SK-N-SH (cell line): ENCODE measurements at regions not wholly inside any gene's neighbourhood (a gene's known extent, or its start where the extent isn't known, plus 50 kb on each side); places are given as distances from the start of the nearest gene placed in this dataset.

Experiments used
- CTCF ChIA-PET: fragments of 300-600, 350-600 bp; formaldehyde crosslinking; extraction: SDS; loops from one replicate; lab custom pipeline; 2021; lab: Yijun Ruan, JAX
- POLR2A ChIA-PET: fragments of 350-600 bp; sonication (Branson Sonifier 250); formaldehyde crosslinking; extraction: SDS; loops from one replicate; lab custom pipeline; 2020; ENCODE audit warnings: antibody characterized with exemption, inconsistent platforms; lab: Yijun Ruan, JAX
- DNase-seq: peaks from one replicate; pipeline ENCODE4 v3.0.0; 2012
- H2AFZ ChIP-seq: fragments of 200-600 bp; sonication (generic); 2 replicates; pipeline ENCODE4 v1.8.1; 2016; ENCODE audit warnings: antibody characterized with exemption, mild to moderate bottlenecking, low read depth
- H3F3A ChIP-seq: fragments of 200-600 bp; sonication (generic); replicated peaks from 2 replicates; pipeline ENCODE3; 2016; ENCODE audit warnings: antibody characterized with exemption, mild to moderate bottlenecking; ENCODE audit not compliant: insufficient read depth
- H3K27ac ChIP-seq, 2 experiments: fragments of 200-500 bp in 1 of 2; fragments of 200-600 bp in 1 of 2; sonication (Bioruptor generic) in 1 of 2; sonication (generic), shearing (Covaris generic) in 1 of 2; 2 replicates each; pipeline versions ENCODE4 v1.5.1 to v1.6.1; 2014 to 2016; ENCODE audit warnings: low read depth in 2 of 2, inconsistent platforms in 1 of 2, low read length in 1 of 2, mild to moderate bottlenecking in 1 of 2, mixed read lengths in 1 of 2
- H3K27me3 ChIP-seq: fragments of 200-600 bp; sonication (generic), shearing (Covaris generic); 2 replicates; pipeline ENCODE4 v1.6.1; 2016; ENCODE audit warnings: mixed run types; ENCODE audit not compliant: insufficient read depth
- H3K36me3 ChIP-seq, 2 experiments: fragments of 200-500 bp in 1 of 2; fragments of 200-600 bp in 1 of 2; sonication (Bioruptor generic) in 1 of 2; sonication (generic) in 1 of 2; replicated peaks in 1 of 2; 2 replicates each; pipeline versions ENCODE3 to v1.5.1; 2014 to 2016; ENCODE audit warnings: low read length in 1 of 2, mild to moderate bottlenecking in 1 of 2; ENCODE audit not compliant: insufficient read depth in 2 of 2, control insufficient read depth in 1 of 2
- H3K4me1 ChIP-seq, 2 experiments: fragments of 200-500 bp in 1 of 2; fragments of 200-600 bp in 1 of 2; sonication (Bioruptor generic) in 1 of 2; sonication (generic), shearing (Covaris generic) in 1 of 2; 2 replicates each; pipeline versions ENCODE4 v1.5.1 to v1.6.1; 2014 to 2016; ENCODE audit warnings: low read depth in 1 of 2, low read length in 1 of 2, mixed run types in 1 of 2; ENCODE audit not compliant: insufficient read depth in 2 of 2, control insufficient read depth in 1 of 2
- H3K4me2 ChIP-seq: fragments of 200-600 bp; sonication (generic), shearing (Covaris generic); 2 replicates; pipeline ENCODE4 v1.6.1; 2017; ENCODE audit warnings: mixed run types
- H3K4me3 ChIP-seq, 2 experiments: fragments of 200-500 bp in 1 of 2; fragments of 200-600 bp in 1 of 2; sonication (Bioruptor generic) in 1 of 2; sonication (generic), shearing (Covaris generic) in 1 of 2; 2 replicates each; pipeline versions ENCODE4 v1.5.1 to v1.8.1; 2014 to 2016; ENCODE audit warnings: low read depth in 2 of 2, inconsistent platforms in 1 of 2, low read length in 1 of 2, mild to moderate bottlenecking in 1 of 2, mixed read lengths in 1 of 2, moderate library complexity in 1 of 2
- H3K79me2 ChIP-seq: fragments of 200-600 bp; sonication (generic); 2 replicates; pipeline ENCODE4 v1.8.1; 2017; ENCODE audit warnings: mild to moderate bottlenecking; ENCODE audit not compliant: insufficient read depth
- H3K9ac ChIP-seq: fragments of 200-600 bp; sonication (generic); 2 replicates; pipeline ENCODE4 v1.6.1; 2017; ENCODE audit warnings: mixed run types
- H3K9me2 ChIP-seq: fragments of 200-600 bp; sonication (generic); 2 replicates; pipeline ENCODE4 v1.6.1; 2017; ENCODE audit warnings: mixed run types
- H3K9me3 ChIP-seq: fragments of 200-600 bp; sonication (generic); 2 replicates; pipeline ENCODE4 v1.6.1; 2017; ENCODE audit warnings: mixed run types, mild to moderate bottlenecking, moderate library complexity
- H4K20me1 ChIP-seq: fragments of 200-600 bp; sonication (generic); 2 replicates; pipeline ENCODE4 v1.6.1; 2017; ENCODE audit warnings: mild to moderate bottlenecking, mixed run types; ENCODE audit not compliant: insufficient read depth
- FOXJ3 ChIP-seq: sonication (generic); formaldehyde crosslinking; IDR thresholded peaks from 2 replicates; pipeline ENCODE4 v1.5.1; 2020; ENCODE audit warnings: mild to moderate bottlenecking, missing genetic modification reagents
- MAX ChIP-seq: IDR thresholded peaks from 2 replicates; pipeline ENCODE4 v1.4.0; 2012; ENCODE audit warnings: low read depth
- PBX3 ChIP-seq: IDR thresholded peaks from 2 replicates; pipeline ENCODE4; 2012
- POLR2AphosphoS5 ChIP-seq: IDR thresholded peaks from 2 replicates; pipeline ENCODE4 v1.6.1; 2012; ENCODE audit warnings: low read depth, low read length
- RCOR1 ChIP-seq: fragments of 150-350 bp; IDR thresholded peaks from 2 replicates; pipeline ENCODE4 v1.6.1; 2017; ENCODE audit warnings: antibody characterized with exemption, low read length
- REST ChIP-seq: IDR thresholded peaks from 2 replicates; pipeline ENCODE4 v1.6.1; 2012; ENCODE audit warnings: mild to moderate bottlenecking, low read depth, low read length, moderate library complexity
- RFX5 ChIP-seq: IDR thresholded peaks from 2 replicates; pipeline ENCODE4 v1.6.1; 2012; ENCODE audit warnings: mild to moderate bottlenecking, improper control_type of control experiment, low read length
- RXRA ChIP-seq: IDR thresholded peaks from 2 replicates; pipeline ENCODE4 v1.4.0; 2012; ENCODE audit warnings: low read depth, mild to moderate bottlenecking, borderline replicate concordance
- SMC3 ChIP-seq: IDR thresholded peaks from 2 replicates; pipeline ENCODE4 v1.6.1; 2012; ENCODE audit warnings: low read depth, low read length, improper control_type of control experiment
- TEAD4 ChIP-seq: IDR thresholded peaks from 2 replicates; pipeline ENCODE4 v1.4.0; 2012; ENCODE audit warnings: mild to moderate bottlenecking, borderline replicate concordance; ENCODE audit not compliant: insufficient read depth
- WGBS: methylation state at CpG from one replicate; pipeline ENCODE4 v1.1.6; 2017; ENCODE audit warnings: low lambda C conversion rate; 5-methylcytosine and 5-hydroxymethylcytosine counted together

GRCh38 chr7:12926206-12926605 is 238.8 kb downstream of the ARL4A start:
- H2AFZ ChIP-seq = no peak overlapping the region
- no peaks in the 10 kb centered on the region for H3F3A ChIP-seq
- H3K9me3 ChIP-seq = no peaks in the 10 kb centered on the region
- no peaks in the 10 kb centered on the region for H4K20me1 ChIP-seq
- no peaks in the 10 kb centered on the region for H3K9me2 ChIP-seq
- TF ChIP-seq RCOR1 (no peak), POLR2AphosphoS5 (no peak), MAX (no peak)
- TF ChIP-seq, all 33 proteins: peak for 0
- no peak overlapping the region for H3K9ac ChIP-seq
- ChIA-PET POLR2A (no interaction called here), CTCF (no interaction called here)
- H3K27me3 ChIP-seq = peaks cover 15% of the 10 kb centered on the region
- DNase-seq = no peak
- no peaks in the 10 kb centered on the region for H3K4me1 ChIP-seq
- H3K4me3 ChIP-seq = no peak overlapping the region
- H3K36me3 ChIP-seq = no peaks in the 10 kb centered on the region
- no peak overlapping the region for H3K27ac ChIP-seq
- H3K4me2 ChIP-seq = no peak overlapping the region
- no peaks in the 10 kb centered on the region for H3K79me2 ChIP-seq

- WGBS = 18% methylated on average over 4 of the region's 4 CpGs
Measured at GRCh38 chr7:12927635-12928434, 240.4 kb downstream of the ARL4A start.

More at GRCh38 chr7:12927635-12928434, 240.4 kb downstream of the ARL4A start:
- ChIA-PET POLR2A (no interaction called here), CTCF (no interaction called here)
- H3K9me3 ChIP-seq = no peaks in the 10 kb centered on the region
- no peak overlapping the region for H3K9ac ChIP-seq
- no peak overlapping the region for H3K4me3 ChIP-seq
- H3K27ac ChIP-seq = no peak overlapping the region
- no peaks in the 10 kb centered on the region for H3K79me2 ChIP-seq
- H3K4me1 ChIP-seq = no peaks in the 10 kb centered on the region; a peak in 1 of 4 replicates
- no peaks in the 10 kb centered on the region for H3F3A ChIP-seq
- no peaks in the 10 kb centered on the region for H3K9me2 ChIP-seq
- H3K36me3 ChIP-seq = no peaks in the 10 kb centered on the region
- H4K20me1 ChIP-seq = no peaks in the 10 kb centered on the region
- TF ChIP-seq RFX5 = no peak
- no peak for TF ChIP-seq RXRA
- no peak for TF ChIP-seq FOXJ3 (CRISPR knock-in tag)
- TF ChIP-seq PBX3 = no peak
- TF ChIP-seq REST = no peak
- no peak for TF ChIP-seq SMC3
- no peak for TF ChIP-seq TEAD4
- TF ChIP-seq RCOR1 = no peak
- H2AFZ ChIP-seq = no peak overlapping the region
- peaks cover 21% of the 10 kb centered on the region for H3K27me3 ChIP-seq
- DNase-seq = no peak
- no peak overlapping the region for H3K4me2 ChIP-seq
